ENCODE measurements at regions not wholly inside any gene's neighbourhood (a gene's known extent, or its start where the extent isn't known, plus 50 kb on each side); places are given as distances from the start of the nearest gene placed in this dataset.
A peak's percentile ranks its signal among the peaks of the same experiment; 100 is the strongest.

DNA sequence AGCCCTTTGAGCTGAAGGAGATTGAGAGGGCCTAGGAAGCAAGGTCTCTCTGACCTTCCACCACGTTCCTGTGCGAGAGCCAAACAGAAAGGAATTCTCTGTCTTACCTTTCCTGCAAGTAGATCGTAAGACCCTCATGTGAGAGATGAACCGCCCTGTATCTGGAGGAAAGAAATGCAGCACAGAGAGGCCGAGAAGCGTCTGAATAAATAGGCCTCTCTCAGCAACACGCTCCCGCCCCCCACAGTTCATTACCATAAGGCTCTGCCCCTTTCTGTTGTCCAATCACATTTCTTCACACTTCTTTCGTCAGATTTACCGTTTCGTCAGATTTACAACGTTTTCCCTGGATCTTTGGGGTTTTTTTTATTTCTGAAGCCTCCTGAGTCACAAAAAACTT, 90.3 kb downstream of the BLID start:
- DNase-seq (ENCODE audit: extremely low read depth, low read depth) = no peak
- TF ChIP-seq, protein P1, sequence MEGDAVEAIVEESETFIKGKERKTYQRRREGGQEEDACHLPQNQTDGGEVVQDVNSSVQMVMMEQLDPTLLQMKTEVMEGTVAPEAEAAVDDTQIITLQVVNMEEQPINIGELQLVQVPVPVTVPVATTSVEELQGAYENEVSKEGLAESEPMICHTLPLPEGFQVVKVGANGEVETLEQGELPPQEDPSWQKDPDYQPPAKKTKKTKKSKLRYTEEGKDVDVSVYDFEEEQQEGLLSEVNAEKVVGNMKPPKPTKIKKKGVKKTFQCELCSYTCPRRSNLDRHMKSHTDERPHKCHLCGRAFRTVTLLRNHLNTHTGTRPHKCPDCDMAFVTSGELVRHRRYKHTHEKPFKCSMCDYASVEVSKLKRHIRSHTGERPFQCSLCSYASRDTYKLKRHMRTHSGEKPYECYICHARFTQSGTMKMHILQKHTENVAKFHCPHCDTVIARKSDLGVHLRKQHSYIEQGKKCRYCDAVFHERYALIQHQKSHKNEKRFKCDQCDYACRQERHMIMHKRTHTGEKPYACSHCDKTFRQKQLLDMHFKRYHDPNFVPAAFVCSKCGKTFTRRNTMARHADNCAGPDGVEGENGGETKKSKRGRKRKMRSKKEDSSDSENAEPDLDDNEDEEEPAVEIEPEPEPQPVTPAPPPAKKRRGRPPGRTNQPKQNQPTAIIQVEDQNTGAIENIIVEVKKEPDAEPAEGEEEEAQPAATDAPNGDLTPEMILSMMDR (IDR thresholded peaks at IDR 0.05; ENCODE audit: low read depth, low read length) = no peak

DNA sequence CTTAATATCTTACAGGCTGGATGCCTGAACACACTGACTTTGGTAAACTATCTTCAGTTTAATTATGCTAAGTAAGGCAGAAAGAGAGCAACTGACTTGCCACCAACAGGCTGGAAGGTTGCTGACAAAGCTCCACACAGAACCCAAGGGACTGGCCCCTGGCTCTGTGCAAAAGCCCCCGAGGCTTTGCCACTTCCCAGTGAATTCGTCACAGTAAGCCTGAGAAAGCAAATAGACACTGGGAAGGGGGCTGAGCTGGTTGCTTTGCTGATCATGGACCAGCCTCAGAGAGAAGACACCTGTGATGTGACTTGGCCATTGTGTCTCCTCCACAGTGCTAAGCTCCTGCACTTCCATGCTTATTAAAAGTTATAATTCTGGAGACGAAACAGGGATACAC, 91.7 kb downstream of the BLID start:
- DNase-seq (ENCODE audit: extremely low read depth, low read depth) = no peak
- TF ChIP-seq, protein P1 (IDR thresholded peaks at IDR 0.05; ENCODE audit: low read depth, low read length) = no peak

DNA sequence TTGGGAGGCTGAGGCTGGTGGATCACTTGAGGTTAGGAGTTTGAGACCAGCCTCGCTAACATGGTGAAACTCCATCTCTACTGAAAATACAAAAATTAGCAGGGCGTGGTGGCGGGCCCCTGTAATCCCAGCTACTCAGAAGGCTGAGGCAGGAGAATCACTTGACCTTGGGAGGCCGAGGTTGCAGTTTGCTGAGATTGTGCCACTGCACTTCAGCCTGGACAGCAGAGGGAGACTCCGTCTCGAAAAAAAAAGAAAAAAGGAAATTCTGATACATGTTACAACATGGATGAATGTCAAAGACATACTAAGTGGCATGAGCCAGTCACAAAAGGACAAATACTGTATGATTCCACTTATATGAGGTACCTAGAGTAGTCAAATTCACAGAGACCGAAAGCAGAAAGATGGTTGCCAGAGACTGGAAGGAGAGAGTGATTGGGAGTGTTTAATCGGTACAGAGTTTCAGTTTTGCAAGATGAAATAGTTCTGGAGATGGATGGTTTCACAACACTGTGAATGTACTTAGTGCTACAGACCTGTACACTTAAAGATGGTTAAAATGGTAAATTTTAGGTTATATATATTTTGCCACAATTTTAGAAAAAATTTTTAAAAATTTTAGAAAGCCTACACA, 92.3 kb downstream of the BLID start:
- TF ChIP-seq, protein P1 (IDR thresholded peaks at IDR 0.05; ENCODE audit: low read depth, low read length) = no peak
- DNase-seq (ENCODE audit: extremely low read depth, low read depth) = no peak

DNA sequence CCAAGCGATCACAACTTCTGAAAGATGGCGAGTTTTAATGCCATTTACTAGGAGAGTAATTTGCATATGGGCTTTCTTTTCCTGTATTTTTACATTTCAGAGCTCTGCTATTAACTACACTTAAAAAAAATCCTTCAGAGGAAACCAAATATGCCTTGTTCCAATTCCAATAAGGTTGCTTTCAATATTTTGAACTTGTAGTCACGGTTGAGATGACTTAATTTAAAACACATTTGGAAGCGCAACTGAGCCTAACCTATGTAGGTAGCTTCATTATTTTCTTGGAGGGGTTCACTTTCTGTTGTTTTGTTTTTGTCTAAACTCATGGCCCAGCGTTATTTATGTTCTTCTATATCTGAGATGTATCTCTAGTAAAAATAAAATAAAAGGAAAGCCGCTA, 93.4 kb downstream of the BLID start:
- no peak for DNase-seq (ENCODE audit: extremely low read depth, low read depth)
- TF ChIP-seq, protein P1 (IDR thresholded peaks at IDR 0.05; ENCODE audit: low read depth, low read length) = no peak

DNA sequence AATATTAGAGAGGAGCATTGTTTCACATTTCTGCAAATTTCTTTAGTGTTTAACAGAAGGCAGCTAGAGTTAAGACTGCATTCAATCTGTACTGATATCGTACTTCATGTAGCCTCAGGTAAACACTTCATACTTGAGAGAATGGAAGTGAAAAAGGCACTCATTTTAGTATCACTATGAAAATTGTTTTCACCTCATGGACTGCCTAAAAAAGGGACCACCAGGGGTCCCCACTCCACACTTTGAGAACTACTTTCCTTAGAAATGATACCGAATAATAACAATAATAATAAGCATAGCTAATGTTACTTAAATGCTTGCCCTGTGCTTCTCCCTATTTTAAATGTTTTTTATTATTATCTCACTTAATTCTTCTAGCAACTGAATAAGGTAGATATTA, 95.1 kb downstream of the BLID start:
- DNase-seq (ENCODE audit: extremely low read depth, low read depth) = no peak
- TF ChIP-seq, protein P1 (IDR thresholded peaks at IDR 0.05; ENCODE audit: low read depth, low read length) = peak; percentile 36

DNA sequence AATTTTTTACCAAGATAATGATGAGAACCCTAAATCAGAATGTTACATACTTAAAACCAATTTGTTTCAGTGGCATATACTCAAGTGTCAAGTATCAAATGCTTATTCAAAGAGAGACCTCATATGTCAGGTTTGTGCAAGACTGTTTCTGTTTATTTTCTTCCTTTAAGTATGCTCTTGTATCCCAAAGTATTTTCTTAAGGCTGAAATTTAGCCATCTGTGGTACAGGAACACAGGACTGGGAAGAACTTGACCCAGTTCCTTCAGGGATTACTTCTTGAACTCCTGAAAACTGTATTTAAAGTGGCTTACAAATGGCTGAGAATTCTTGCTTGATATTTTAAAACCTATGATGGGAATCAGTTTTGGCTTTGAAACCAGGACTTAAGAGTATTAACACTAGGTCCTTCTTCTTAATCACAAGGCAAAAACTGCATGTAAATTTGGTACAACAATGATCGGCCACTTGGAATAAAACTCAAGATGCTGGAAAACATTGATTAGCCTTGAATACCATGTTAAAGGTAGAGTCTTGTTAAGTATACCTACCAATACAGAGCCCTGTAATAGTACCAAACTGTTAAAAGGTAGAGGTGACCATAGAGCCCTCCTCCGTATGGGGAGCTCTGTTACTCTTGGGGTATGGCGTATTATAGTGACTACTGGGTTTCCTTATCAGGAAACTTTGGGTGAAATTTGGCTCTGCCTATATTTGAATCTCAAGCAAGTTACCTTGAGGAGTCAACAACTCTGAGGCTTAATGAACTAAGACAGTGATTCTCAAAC, 95.9 kb downstream of the BLID start:
- TF ChIP-seq, protein P1 (IDR thresholded peaks at IDR 0.05; ENCODE audit: low read depth, low read length) = no peak

DNA sequence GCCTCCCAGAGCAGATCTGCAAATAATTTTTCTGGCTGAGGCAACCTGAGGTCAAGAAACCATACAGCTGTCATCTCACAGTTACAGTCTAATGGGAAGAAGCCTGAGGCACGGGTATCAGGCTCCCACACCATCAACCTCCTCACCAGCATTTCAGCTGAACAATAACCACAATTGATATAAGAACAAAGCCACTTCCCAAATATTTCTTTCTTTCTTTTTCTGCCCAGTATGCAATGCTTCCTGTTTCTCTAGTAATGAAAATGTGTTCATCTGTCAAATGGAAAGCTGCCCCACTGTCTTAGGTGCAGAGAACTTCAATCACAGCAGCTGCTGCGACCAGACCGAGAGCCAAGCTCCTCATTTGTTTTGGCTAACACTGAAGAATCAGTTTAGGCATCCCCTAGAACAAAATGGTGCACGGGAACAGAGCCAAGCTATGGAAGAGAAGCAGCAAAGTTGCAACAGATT, 108.4 kb downstream of the BLID start:
- no peak for DNase-seq (ENCODE audit: extremely low read depth, low read depth)
- TF ChIP-seq, protein P1 (IDR thresholded peaks at IDR 0.05; ENCODE audit: low read depth, low read length) = no peak

More for the DNA sequence above, 95.9 kb downstream of the BLID start:
- DNase-seq (ENCODE audit: extremely low read depth, low read depth) = no peak

Measured in AG09319 (cell line).